Spinal cord (tissue), 9 donors: ENCODE measurements at regions not wholly inside any gene's neighbourhood (a gene's known extent, or its start where the extent isn't known, plus 50 kb on each side); places are given as distances from the start of the nearest gene placed in this dataset.

Experiments used
- DNase-seq, 6 donors: peaks; one replicate each; pipeline versions ENCODE4 v3.0.0 to v3.0.0-alpha.2; 2013 to 2015; ENCODE audit warnings: low spot score in 6 of 6, low read depth in 4 of 6
- H3K27ac ChIP-seq: one replicate; pipeline ENCODE4 v1.5.1; 2013; ENCODE audit warnings: low read depth, low read length, control low read depth
- H3K27me3 ChIP-seq: one replicate; pipeline ENCODE4 v1.6.1; 2013; ENCODE audit warnings: low read length; ENCODE audit not compliant: control insufficient read depth, insufficient read depth
- H3K36me3 ChIP-seq: one replicate; pipeline ENCODE4 v1.6.1; 2013; ENCODE audit warnings: low read length; ENCODE audit not compliant: control insufficient read depth, insufficient read depth
- H3K4me1 ChIP-seq: one replicate; pipeline ENCODE4 v1.6.1; 2013; ENCODE audit warnings: low read length; ENCODE audit not compliant: control insufficient read depth, insufficient read depth
- H3K4me3 ChIP-seq: one replicate; pipeline ENCODE4 v1.5.1; 2013; ENCODE audit warnings: low read depth, low read length, control low read depth
- H3K9me3 ChIP-seq: one replicate; pipeline ENCODE4 v1.6.1; 2013; ENCODE audit warnings: low read length; ENCODE audit not compliant: control insufficient read depth, insufficient read depth
- WGBS: methylation state at CpG from one replicate; pipeline ENCODE4 v1.1.5; 2013; ENCODE audit warnings: missing lambda C conversion rate; ENCODE audit not compliant: insufficient coverage; 5-methylcytosine and 5-hydroxymethylcytosine counted together
- donor health status: healthy.

DNA sequence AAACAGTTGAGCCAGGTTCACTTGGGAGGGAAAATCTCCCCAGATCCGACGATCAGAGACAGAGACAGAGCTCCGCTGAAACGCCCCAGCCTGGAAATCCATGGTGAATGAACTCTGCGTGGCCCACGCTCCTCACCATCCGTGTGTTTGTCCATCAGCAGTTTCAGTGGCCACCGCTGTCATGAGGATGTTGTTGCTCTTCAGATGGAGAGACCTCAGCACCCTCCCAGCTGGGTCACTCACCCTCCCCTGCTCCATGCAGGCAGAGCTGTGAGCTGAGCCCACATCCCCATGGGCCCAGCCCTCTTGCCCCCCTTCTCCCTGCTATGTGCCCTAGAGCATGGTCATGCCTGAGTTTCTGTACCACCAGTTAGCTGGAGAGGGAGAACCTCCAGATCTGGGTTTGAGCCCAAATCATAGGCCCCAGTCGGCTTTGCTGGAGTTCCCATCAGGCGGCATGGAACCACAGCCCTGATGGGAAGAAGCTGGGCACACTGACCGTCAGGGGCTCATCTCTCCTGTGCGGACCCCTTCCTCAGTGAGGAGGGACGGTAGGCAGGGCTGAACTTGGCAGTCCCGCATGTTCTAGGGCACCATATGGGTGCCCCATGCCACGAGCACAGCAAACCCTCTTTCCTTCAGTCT, 154.4 kb upstream of the COL5A1 start:
- no peak overlapping the region for H3K4me3 ChIP-seq
- H3K36me3 ChIP-seq, result no peaks in the 10 kb centered on the region
- H3K27me3 ChIP-seq, result no peaks in the 10 kb centered on the region
- no peaks in the 10 kb centered on the region for H3K9me3 ChIP-seq
- H3K4me1 ChIP-seq, result peaks cover 27% of the 10 kb centered on the region
- H3K27ac ChIP-seq, result no peak overlapping the region
- no peak for DNase-seq
- WGBS, result 96% methylated on average over 8 of the region's 15 CpGs

- WGBS, result 35% methylated on average over 28 of the region's 32 CpGs
- peak in 2 of 6 donors; percentile 17 to 27 for DNase-seq
- Histone ChIP-seq H3K27me3 (no peaks in the 10 kb centered on the region), H3K9me3 (no peaks in the 10 kb centered on the region), H3K36me3 (no peaks in the 10 kb centered on the region), H3K4me3 (no peak overlapping the region), H3K27ac (no peak overlapping the region), H3K4me1 (peaks cover 32% of the 10 kb centered on the region)
These were observed 153.0 kb upstream of the COL5A1 start for GRCh38 chr9:134488331-134489280.

- Histone ChIP-seq H3K27me3 (no peaks in the 10 kb centered on the region), H3K4me1 (peaks cover 23% of the 10 kb centered on the region), H3K36me3 (no peaks in the 10 kb centered on the region), H3K4me3 (no peak overlapping the region), H3K9me3 (no peaks in the 10 kb centered on the region), H3K27ac (no peak overlapping the region)
- WGBS, result 96% methylated on average over 8 of the region's 13 CpGs
- no peak for DNase-seq
These were observed 151.8 kb upstream of the COL5A1 start for GRCh38 chr9:134489621-134490408.

DNA sequence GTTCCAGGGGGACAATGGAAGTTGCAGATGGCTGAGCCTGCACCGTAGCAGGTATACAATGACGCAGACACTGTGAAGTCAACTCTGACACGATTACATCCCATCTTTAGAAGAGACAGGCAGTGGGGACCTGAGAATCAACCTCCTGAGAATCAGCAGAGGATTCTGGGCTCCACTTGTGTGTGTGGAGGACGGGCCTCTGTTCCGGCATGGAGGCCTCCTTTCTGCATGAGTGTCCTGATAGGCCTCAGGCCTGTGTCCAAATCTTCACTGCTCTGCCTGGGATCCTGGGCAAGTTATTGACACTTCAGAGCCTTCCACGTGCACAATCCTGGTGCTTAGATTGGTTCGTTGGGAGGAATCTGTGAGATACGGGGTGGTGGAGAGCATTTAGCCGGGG, 151.2 kb upstream of the COL5A1 start:
- 88% methylated on average over 9 of the region's 9 CpGs for WGBS
- no peak for DNase-seq
- Histone ChIP-seq H3K27me3 (no peaks in the 10 kb centered on the region), H3K9me3 (no peaks in the 10 kb centered on the region), H3K27ac (no peak overlapping the region), H3K36me3 (no peaks in the 10 kb centered on the region), H3K4me1 (peaks cover 23% of the 10 kb centered on the region), H3K4me3 (no peak overlapping the region)

DNA sequence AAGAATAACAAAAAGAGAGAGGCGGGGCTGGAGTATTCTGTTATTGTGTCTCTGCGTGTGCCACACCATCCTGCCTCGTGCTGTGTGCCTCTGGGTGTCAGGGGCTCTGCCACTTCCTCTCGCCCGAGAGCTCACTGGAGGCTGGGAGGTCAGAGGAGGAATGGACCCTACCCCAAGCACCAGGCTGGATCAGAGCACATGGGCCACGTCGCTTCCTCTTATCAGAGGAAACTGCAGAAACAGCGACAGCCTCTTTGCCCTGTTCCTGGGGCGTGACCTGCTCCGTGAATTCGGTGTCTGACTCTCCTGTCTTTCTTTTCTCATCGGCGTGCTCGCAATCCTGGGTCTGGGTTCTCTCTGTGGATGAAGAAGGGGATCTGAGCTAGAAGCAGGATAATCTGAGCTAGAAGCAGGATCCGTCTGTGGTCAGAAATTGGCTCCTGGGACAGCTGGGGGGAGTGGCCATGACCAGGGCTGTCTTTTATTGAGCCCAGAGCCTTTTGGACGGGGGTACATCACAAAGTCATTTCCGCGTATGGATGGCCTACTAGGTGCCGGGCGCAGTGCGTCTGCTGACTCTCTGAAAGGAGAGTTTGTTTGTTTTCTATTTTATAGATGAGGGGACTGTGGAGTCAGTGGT, 150.3 kb upstream of the COL5A1 start:
- WGBS, result 87% methylated on average over 13 of the region's 21 CpGs
- DNase-seq, result no peak

GRCh38 chr9:134491856-134492255, 149.7 kb upstream of the COL5A1 start:
- Histone ChIP-seq H3K27ac (peak overlapping the region; percentile 40), H3K27me3 (no peaks in the 10 kb centered on the region), H3K9me3 (no peaks in the 10 kb centered on the region), H3K36me3 (no peaks in the 10 kb centered on the region), H3K4me1 (peaks cover 16% of the 10 kb centered on the region), H3K4me3 (no peak overlapping the region)
- WGBS, result 93% methylated on average over 6 of the region's 11 CpGs
- DNase-seq, result no peak

More for the DNA sequence above, 150.3 kb upstream of the COL5A1 start:
- H3K36me3 ChIP-seq, result no peaks in the 10 kb centered on the region
- H3K9me3 ChIP-seq, result no peaks in the 10 kb centered on the region
- peaks cover 18% of the 10 kb centered on the region for H3K4me1 ChIP-seq
- no peaks in the 10 kb centered on the region for H3K27me3 ChIP-seq
- H3K4me3 ChIP-seq, result no peak overlapping the region
- H3K27ac ChIP-seq, result no peak overlapping the region

- Histone ChIP-seq H3K4me1 (peaks cover 16% of the 10 kb centered on the region), H3K27me3 (no peaks in the 10 kb centered on the region), H3K4me3 (no peak overlapping the region), H3K27ac (peak overlapping the region; percentile 40), H3K36me3 (no peaks in the 10 kb centered on the region), H3K9me3 (no peaks in the 10 kb centered on the region)
- peak in 1 of 6 donors; percentile 28 for DNase-seq
- 68% methylated on average over 10 of the region's 12 CpGs for whole genome bisulfite sequencing
These were observed 149.3 kb upstream of the COL5A1 start for GRCh38 chr9:134492281-134492691.

- WGBS, result 67% methylated on average over 15 of the region's 21 CpGs
- Histone ChIP-seq H3K36me3 (no peaks in the 10 kb centered on the region), H3K9me3 (no peaks in the 10 kb centered on the region), H3K4me1 (peaks cover 16% of the 10 kb centered on the region), H3K27me3 (no peaks in the 10 kb centered on the region), H3K27ac (no peak overlapping the region), H3K4me3 (no peak overlapping the region)
- no peak for DNase-seq
These were observed 148.7 kb upstream of the COL5A1 start for GRCh38 chr9:134492721-134493460.
